Forelimb muscle (tissue), 1 donor: ENCODE measurements at regions not wholly inside any gene's neighbourhood (a gene's known extent, or its start where the extent isn't known, plus 50 kb on each side); places are given as distances from the start of the nearest gene placed in this dataset.
"Not testable (repeated sequence)": the region's sequence is repeated elsewhere in the genome, so short reads cannot be mapped to it uniquely, and the experiment has no call there.

Source experiments
- DNase-seq: peaks from one replicate; pipeline ENCODE4 v3.0.0-alpha.2; 2013; ENCODE audit warnings: low read depth

GRCh38 chr6:74585753-74586152 is 620.1 kb downstream of the COL12A1 start:
- no peak for DNase-seq

DNA sequence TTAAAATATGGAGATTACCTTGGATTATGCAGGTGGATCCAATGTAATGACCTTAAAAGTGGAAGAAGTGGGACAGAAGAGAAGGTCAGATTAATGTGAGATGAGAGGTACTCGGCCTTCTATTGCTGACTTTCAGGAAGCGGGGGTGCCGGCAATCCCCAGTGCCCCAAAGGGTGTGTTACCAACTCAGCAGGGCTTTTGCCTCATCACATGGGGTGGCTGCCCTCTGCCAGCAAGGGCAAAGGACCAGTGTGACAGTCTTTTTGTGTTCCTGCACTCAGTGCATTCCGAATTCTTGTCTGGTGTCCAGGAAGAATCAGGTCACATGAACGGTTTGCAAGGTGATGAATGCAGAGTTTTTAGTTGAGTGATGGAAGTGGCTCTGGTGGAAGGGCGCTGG is 624.2 kb downstream of the COL12A1 start:
- DNase-seq = no peak

DNA sequence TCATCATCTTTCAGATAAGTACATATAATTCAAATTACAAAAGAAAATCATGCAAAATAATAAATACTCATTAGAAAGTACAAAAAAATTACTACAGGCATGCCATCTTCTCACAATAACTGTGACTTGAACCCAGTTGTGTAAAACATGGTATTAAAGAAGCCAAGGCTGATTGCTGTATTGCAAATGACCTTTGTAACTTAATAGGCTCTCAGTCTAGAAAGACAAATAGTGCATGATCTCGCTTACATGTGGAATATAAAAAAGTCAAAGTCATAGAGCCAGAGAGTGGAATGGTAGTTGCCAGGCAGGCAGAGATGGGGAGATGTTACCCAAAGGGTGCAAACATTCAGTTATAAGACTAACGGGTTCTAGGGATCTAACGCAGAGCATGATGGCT is 626.1 kb downstream of the COL12A1 start:
- DNase-seq = no peak

- no peak for DNase-seq
Measured at GRCh38 chr6:74579047-74579446, 626.8 kb downstream of the COL12A1 start.

- no peak for DNase-seq
Measured at GRCh38 chr6:74578339-74578738, 627.5 kb downstream of the COL12A1 start.

GRCh38 chr6:74577619-74578018 is 628.2 kb downstream of the COL12A1 start:
- no peak for DNase-seq

- no peak for DNase-seq
Measured at GRCh38 chr6:74574794-74575193, 631.1 kb downstream of the COL12A1 start.

DNA sequence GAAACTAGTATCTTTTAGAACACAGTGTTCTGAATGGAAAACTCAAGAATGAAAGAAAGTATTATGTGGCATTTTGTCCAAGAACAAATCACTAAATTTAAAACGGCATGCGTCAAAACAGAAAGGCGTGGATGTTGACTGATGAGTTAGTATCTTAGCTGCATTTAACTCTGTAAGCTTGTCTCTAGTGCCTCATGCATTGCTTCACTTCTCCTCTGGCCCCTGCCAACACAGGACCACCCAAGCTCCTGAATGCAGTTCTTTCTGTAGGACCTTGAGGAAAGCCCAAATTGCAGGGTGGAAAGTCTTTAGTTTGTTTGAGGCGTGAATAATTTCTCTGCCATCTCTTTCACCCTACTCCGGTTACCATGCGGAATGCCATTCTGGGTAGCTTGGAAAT is 632.2 kb downstream of the COL12A1 start:
- DNase-seq = no peak

- DNase-seq = no peak
Measured at GRCh38 chr6:74570044-74570443, 635.8 kb downstream of the COL12A1 start.

- peak; percentile 90 for DNase-seq
Measured at GRCh38 chr6:74568861-74569260, 637.0 kb downstream of the COL12A1 start.

DNA sequence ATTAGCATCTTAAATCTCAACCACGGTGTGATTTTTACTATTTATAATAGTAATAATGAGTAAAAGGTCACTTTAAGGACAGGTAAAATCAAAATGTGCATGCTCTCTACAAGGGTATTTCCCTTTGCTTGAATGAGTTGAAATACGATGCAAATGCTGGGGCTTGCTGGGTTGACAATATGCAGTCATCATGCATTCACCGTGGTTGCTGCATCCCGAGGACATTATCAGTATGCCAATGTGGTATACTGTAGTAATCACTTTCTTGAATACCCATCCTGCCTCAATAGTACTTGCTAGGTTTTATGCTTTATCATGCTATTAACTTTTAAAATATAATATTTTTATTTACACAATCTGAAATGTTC is 637.9 kb downstream of the COL12A1 start:
- DNase-seq = not testable (repeated sequence)

DNA sequence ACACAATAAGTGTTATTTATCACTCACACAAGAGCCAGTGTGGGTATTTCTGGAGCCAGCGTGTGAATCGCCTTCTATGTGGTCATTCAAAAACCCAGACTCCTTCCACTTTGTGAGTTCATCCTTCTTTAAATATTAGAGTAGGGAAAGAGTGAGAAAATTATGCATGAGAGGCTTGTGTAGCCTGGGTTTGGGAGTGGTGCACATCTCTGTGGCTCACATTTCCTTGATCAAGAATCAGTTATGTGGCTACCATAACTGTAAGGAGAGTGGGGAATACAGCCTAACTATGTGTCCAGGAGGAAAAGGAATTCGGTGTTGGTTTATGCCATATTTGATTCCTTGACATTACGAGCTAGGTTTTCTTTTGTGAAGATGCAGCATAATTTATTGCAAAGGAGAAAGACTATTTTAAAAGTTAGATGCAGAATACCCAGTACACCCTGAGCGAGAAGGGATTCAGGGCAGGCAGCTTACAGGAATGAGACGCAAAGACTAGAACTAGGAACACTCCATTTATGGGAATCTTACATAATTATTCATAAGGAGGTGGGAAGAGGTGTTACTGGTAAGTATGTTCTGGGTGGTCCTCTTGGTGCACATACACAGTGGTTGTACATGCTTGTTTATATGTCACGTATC is 638.5 kb downstream of the COL12A1 start:
- DNase-seq = no peak

GRCh38 chr6:74557236-74557635 is 648.6 kb downstream of the COL12A1 start:
- no peak for DNase-seq

DNA sequence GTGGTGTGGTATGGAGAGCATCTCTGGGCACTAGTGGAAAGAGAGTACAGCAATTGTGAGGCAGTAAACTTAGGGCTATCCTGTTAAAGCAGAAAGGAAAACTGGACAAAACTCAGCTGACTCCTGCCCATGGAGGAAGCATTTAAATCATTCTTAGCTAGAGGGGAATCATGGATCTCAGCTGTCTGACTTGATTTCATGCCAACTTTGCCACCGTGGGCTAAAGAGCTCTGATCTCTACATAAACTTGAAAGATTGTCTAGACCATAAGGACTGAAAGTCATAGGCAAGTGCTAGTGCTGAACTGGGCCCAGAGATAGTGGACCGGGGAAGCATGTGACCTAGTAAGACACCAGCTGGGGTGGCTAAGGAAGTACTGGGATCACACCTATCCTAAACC is 651.8 kb downstream of the COL12A1 start:
- no peak for DNase-seq

- DNase-seq = no peak
Measured at GRCh38 chr6:74551896-74552295, 654.0 kb downstream of the COL12A1 start.

GRCh38 chr6:74550821-74551220 is 655.0 kb downstream of the COL12A1 start:
- DNase-seq = no peak

- no peak for DNase-seq
Measured at GRCh38 chr6:74549746-74550145, 656.1 kb downstream of the COL12A1 start.

GRCh38 chr6:74534465-74535211 is 671.2 kb downstream of the COL12A1 start:
- no peak for DNase-seq

DNA sequence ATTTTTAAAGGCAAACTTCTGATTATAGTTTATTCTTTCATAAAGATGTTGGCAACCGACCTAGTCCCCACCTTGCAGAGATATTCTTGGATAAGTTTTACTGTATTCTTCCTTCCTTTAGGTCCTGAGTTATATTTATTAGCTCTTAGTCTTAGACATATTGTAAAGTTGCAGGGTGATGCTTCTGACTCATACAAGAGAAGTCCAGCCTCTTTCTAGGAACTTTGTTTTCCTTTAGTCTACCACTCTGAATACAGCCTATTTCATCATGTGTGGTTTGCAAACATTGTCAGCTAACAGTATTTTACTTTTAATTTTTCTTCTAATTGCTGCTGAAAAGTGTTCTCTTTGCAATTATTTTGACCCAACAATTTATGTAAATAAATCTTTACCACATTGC is 686.7 kb downstream of the COL12A1 start:
- DNase-seq = no peak

DNA sequence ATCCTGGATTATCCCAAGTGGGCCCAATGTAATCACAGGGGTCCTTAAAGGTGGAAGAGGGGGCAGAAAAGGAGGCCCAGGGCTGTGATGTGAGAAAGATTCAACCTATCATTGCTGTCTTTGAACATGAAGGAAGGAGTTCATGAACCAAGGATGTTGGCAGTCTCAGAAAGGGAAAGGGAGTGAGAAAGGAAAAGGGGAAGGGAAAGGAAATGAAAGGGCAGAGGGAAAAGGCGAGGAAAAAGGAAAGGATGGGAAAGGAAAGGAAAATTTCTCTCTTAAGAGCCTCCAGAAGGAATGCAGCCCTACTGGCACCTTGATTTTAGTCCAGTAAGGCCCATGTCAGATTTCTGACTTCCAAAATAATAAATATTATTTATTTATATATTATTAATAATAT is 687.8 kb downstream of the COL12A1 start:
- no peak for DNase-seq

DNA sequence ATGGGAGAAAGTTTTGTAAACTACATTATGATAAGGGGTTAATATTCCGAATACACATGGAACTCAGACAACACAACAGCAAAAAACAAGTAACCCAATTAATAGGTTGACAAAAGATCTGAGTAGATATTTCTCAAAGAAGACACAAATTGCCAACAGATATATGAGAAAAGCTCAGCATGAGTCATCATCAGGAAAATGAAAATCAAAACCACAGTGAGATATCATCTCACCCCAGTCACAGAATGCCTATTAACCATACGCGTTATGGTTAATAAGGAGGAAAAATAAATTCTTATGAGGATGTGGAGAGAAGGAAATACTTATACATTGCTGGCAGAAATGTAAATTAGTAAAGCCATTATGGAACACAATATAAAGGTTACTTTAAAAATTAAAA is 695.0 kb downstream of the COL12A1 start:
- DNase-seq = no peak

- DNase-seq = no peak
Measured at GRCh38 chr6:74507649-74508048, 698.2 kb downstream of the COL12A1 start.

DNA sequence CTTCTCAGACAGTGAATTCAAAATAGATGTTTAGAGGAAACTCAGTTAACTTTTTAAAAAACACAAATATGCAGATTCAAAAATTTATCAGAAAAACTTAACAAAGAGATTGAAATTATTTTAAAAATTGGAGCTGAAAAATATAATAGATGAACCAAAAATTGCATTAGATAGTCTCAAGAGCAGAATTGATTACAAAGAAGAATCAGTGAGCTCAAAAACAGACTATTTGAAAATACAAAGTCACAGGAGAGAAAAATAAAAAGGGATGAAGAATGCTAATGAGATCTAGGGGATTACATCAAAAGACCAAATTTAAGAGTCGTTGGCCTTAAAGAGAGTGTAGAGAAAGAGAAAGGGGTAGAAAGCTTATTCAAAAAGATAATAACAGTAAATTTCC is 700.5 kb downstream of the COL12A1 start:
- DNase-seq = no peak

- no peak for DNase-seq
Measured at GRCh38 chr6:74504941-74505340, 700.9 kb downstream of the COL12A1 start.
